ENCODE measurements at regions not wholly inside any gene's neighbourhood (a gene's known extent, or its start where the extent isn't known, plus 50 kb on each side); places are given as distances from the start of the nearest gene placed in this dataset.

DNA sequence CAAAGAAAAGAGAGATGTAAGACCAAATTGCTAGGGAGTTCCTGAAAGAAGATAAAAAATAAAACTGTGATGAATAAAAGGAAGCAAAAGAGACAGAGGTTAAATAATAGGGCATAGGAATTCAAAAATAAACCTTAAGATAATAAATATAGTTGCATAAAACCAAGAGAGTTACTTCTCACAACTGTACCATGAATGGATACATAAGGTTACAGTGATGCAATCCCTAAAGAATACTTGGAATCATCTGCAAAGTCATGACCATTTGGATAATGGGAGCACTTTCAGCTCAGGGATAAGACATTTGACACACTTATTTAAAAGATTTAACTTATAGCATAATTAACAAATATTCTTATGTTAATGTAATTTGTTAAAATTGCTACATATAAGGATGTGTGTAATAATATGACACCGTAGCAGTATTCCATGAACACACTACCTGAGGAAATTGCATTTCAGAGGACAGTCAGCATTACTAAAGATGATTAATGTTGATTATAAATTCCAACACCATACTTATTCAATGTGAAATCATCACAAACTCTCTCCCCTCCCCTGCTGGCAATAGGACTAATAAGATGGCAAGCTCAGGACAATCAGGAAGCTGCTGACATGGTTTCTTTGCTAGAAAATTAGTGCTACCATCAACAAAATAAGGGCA lies 202.1 kb upstream of the AKR1E2 start:
- no peak overlapping the region for H3K4me3 ChIP-seq
- no TSS peak for BruUV-seq (replicated peaks)
- H3K27ac ChIP-seq = no peak overlapping the region
- intact Hi-C loops (cut with micrococcal nuclease; ENCODE audit: unreplicated experiment) = no loop called here
- H3K36me3 ChIP-seq (ENCODE audit: low read depth) = no peaks in the 10 kb centered on the region
- no peaks in the 10 kb centered on the region for H3K4me1 ChIP-seq (replicated peaks; ENCODE audit: insufficient read depth)
- H3K9me3 ChIP-seq (ENCODE audit: insufficient read depth, low read depth) = no peaks in the 10 kb centered on the region
- no peaks in the 10 kb centered on the region for H4K20me1 ChIP-seq (ENCODE audit: insufficient read depth)
- H3F3A ChIP-seq (ENCODE audit: insufficient read depth, low read depth) = no peaks in the 10 kb centered on the region
- H2AFZ ChIP-seq = no peak overlapping the region
- no peak for DNase-seq
- ChIA-PET CTCF (no interaction called here), POLR2A (ENCODE audit: unreplicated experiment) (no interaction called here)
- no peaks in the 10 kb centered on the region for H3K79me2 ChIP-seq (ENCODE audit: low read depth)
- no peak for TF ChIP-seq EZH2 (IDR thresholded peaks at IDR 0.05; ENCODE audit: low read depth)
- TF ChIP-seq, protein P1, sequence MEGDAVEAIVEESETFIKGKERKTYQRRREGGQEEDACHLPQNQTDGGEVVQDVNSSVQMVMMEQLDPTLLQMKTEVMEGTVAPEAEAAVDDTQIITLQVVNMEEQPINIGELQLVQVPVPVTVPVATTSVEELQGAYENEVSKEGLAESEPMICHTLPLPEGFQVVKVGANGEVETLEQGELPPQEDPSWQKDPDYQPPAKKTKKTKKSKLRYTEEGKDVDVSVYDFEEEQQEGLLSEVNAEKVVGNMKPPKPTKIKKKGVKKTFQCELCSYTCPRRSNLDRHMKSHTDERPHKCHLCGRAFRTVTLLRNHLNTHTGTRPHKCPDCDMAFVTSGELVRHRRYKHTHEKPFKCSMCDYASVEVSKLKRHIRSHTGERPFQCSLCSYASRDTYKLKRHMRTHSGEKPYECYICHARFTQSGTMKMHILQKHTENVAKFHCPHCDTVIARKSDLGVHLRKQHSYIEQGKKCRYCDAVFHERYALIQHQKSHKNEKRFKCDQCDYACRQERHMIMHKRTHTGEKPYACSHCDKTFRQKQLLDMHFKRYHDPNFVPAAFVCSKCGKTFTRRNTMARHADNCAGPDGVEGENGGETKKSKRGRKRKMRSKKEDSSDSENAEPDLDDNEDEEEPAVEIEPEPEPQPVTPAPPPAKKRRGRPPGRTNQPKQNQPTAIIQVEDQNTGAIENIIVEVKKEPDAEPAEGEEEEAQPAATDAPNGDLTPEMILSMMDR (conservative IDR thresholded peaks at IDR 0.05) = no peak
- no peaks in the 10 kb centered on the region for H3K9me2 ChIP-seq (ENCODE audit: insufficient read depth)
- H3K4me2 ChIP-seq = no peak overlapping the region
- H3K27me3 ChIP-seq (ENCODE audit: insufficient read depth, low read depth) = no peaks in the 10 kb centered on the region

DNA sequence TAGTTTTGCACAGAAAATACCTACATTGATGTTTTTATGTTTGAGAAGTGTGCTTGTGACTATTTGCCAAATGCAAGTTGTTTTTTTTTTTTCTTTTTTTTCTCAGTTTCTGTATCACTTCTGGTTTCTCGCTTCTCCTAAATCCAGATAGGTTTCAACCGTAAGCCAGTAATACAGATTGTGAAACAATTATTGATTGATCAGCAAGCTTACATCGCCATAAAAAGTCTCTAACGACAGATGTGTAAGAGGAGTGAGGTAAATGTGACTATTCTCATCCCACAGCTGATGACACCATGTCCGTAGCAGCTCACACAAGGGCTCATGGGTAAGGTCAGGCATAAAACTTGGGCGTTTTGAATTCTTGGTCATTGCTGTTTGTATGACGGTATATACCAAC lies 202.8 kb upstream of the AKR1E2 start:
- Histone ChIP-seq H3K9me3 (ENCODE audit: insufficient read depth, low read depth) (no peaks in the 10 kb centered on the region), H3K4me2 (no peak overlapping the region), H3K27ac (no peak overlapping the region), H3K36me3 (ENCODE audit: low read depth) (no peaks in the 10 kb centered on the region), H3K79me2 (ENCODE audit: low read depth) (no peaks in the 10 kb centered on the region), H3K27me3 (ENCODE audit: insufficient read depth, low read depth) (no peaks in the 10 kb centered on the region), H2AFZ (no peak overlapping the region), H3K9me2 (ENCODE audit: insufficient read depth) (no peaks in the 10 kb centered on the region), H3K4me3 (no peak overlapping the region), H3K4me1 (replicated peaks; ENCODE audit: insufficient read depth) (no peaks in the 10 kb centered on the region), H3F3A (ENCODE audit: insufficient read depth, low read depth) (no peaks in the 10 kb centered on the region), H4K20me1 (ENCODE audit: insufficient read depth) (no peaks in the 10 kb centered on the region)
- POLR2A ChIA-PET (ENCODE audit: unreplicated experiment) = no interaction called here
- CTCF ChIA-PET = no interaction called here
- intact Hi-C loops (cut with micrococcal nuclease; ENCODE audit: unreplicated experiment) = no loop called here
- no peak for DNase-seq
- no peak for TF ChIP-seq EZH2 (IDR thresholded peaks at IDR 0.05; ENCODE audit: low read depth)
- TF ChIP-seq, protein P1 (conservative IDR thresholded peaks at IDR 0.05) = no peak
- no TSS peak for BruUV-seq (replicated peaks)

DNA sequence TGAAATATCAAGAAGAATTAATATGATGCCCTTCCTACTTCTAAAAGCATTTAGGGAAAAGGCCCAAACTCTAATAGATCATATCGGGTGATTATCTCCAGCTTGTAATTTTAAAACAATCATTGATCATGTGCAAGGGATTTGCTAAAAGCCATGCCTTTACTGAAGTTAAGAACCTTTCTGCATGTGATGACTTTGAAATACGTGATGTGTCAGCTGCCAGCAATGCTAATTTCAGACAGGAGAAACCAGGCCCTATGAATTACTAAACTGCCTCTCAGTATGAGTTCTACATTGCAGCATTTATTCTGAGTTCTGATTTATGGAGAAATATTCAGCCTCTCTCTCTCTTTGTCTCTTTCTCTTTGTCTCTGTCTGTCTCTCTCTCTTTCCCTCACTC lies 203.6 kb upstream of the AKR1E2 start:
- H3K27ac ChIP-seq = no peak overlapping the region
- intact Hi-C loops (cut with micrococcal nuclease; ENCODE audit: unreplicated experiment) = no loop called here
- H3K4me3 ChIP-seq = no peak overlapping the region
- H3K36me3 ChIP-seq (ENCODE audit: low read depth) = no peaks in the 10 kb centered on the region
- POLR2A ChIA-PET (ENCODE audit: unreplicated experiment) = no interaction called here
- H3K9me2 ChIP-seq (ENCODE audit: insufficient read depth) = no peaks in the 10 kb centered on the region
- no peak for TF ChIP-seq EZH2 (IDR thresholded peaks at IDR 0.05; ENCODE audit: low read depth)
- TF ChIP-seq, protein P1 (conservative IDR thresholded peaks at IDR 0.05) = no peak
- no peak overlapping the region for H2AFZ ChIP-seq
- H3K27me3 ChIP-seq (ENCODE audit: insufficient read depth, low read depth) = no peaks in the 10 kb centered on the region
- H3K4me2 ChIP-seq = no peak overlapping the region
- no peaks in the 10 kb centered on the region for H4K20me1 ChIP-seq (ENCODE audit: insufficient read depth)
- no TSS peak for BruUV-seq (replicated peaks)
- no peaks in the 10 kb centered on the region for H3F3A ChIP-seq (ENCODE audit: insufficient read depth, low read depth)
- no peaks in the 10 kb centered on the region for H3K4me1 ChIP-seq (replicated peaks; ENCODE audit: insufficient read depth)
- H3K9me3 ChIP-seq (ENCODE audit: insufficient read depth, low read depth) = no peaks in the 10 kb centered on the region
- no peak for DNase-seq
- CTCF ChIA-PET = no interaction called here
- H3K79me2 ChIP-seq (ENCODE audit: low read depth) = no peaks in the 10 kb centered on the region
